PC-3 (cell line): ENCODE measurements at regions not wholly inside any gene's neighbourhood (a gene's known extent, or its start where the extent isn't known, plus 50 kb on each side); places are given as distances from the start of the nearest gene placed in this dataset.

ENCODE experiments used
- CTCF ChIP-seq: fragments of 300-600 bp; sonication (generic); conservative IDR thresholded peaks from 2 replicates; pipeline ENCODE4 v1.5.1; 2017; ENCODE audit warnings: antibody characterized with exemption, low read depth, mild to moderate bottlenecking, low read length
- EZH2 ChIP-seq: fragments of 300-600 bp; sonication (generic); IDR thresholded peaks from one replicate; pipeline ENCODE4 v1.6.1; 2017; ENCODE audit warnings: antibody characterized with exemption, mild to moderate bottlenecking, low read length; ENCODE audit not compliant: unreplicated experiment
- EZH2phosphoT487 ChIP-seq: fragments of 300-600 bp; sonication (generic); IDR thresholded peaks from 2 replicates; pipeline ENCODE4 v1.6.1; 2018; ENCODE audit warnings: mild to moderate bottlenecking, antibody characterized with exemption, low read length, borderline replicate concordance

- no peak for TF ChIP-seq CTCF
- no peak for TF ChIP-seq EZH2
- TF ChIP-seq EZH2phosphoT487, result no peak
Observed at GRCh38 chr2:66377832-66378231, 57.1 kb upstream of the MEIS1 start.
